A673 (cell line): ENCODE measurements at regions not wholly inside any gene's neighbourhood (a gene's known extent, or its start where the extent isn't known, plus 50 kb on each side); places are given as distances from the start of the nearest gene placed in this dataset.

Source experiments
- BruUV-seq: library from RNA; stranded (reverse); fragments of 400-500 nt; replicated peaks from 2 replicates; lab custom pipeline; 2021; lab: Mats Ljungman, UMichigan
- CTCF ChIA-PET: fragments of 300-600 bp; sonication (Branson Sonifier 250); formaldehyde crosslinking; loops from one replicate; lab custom pipeline; 2022; ENCODE audit warnings: antibody characterized with exemption; lab: Charles Lee
- POLR2A ChIA-PET: fragments of 300-600 bp; sonication (Branson Sonifier 250); formaldehyde crosslinking; loops from one replicate; lab custom pipeline; 2022; ENCODE audit warnings: antibody characterized with exemption; ENCODE audit not compliant: low non-redundant PET; lab: Charles Lee
- DNase-seq: peaks from one replicate; pipeline ENCODE4 v3.0.0-alpha.2; 2015; ENCODE audit warnings: low spot score
- H3K27ac ChIP-seq: fragments of 200-600 bp; sonication (generic); 2 replicates; pipeline ENCODE4 v1.5.1; 2016; ENCODE audit warnings: mixed run types, low read depth, mild to moderate bottlenecking, mixed read lengths, antibody characterized with exemption, low read length; ENCODE audit not compliant: poor library complexity, severe bottlenecking
- H3K27me3 ChIP-seq: fragments of 200-600 bp; sonication (generic); replicated peaks from 2 replicates; pipeline ENCODE4 v1.6.1; 2017; ENCODE audit warnings: mixed run types, low read depth, mild to moderate bottlenecking, mixed read lengths, antibody characterized with exemption, low read length; ENCODE audit not compliant: insufficient read depth, poor library complexity
- H3K36me3 ChIP-seq: fragments of 200-600 bp; sonication (generic); 2 replicates; pipeline ENCODE4 v1.6.1; 2016; ENCODE audit warnings: mixed run types, mild to moderate bottlenecking, mixed read lengths, antibody characterized with exemption, low read length; ENCODE audit not compliant: insufficient read depth, poor library complexity, severe bottlenecking
- H3K4me1 ChIP-seq: fragments of 200-600 bp; sonication (generic); 2 replicates; pipeline ENCODE4 v1.6.1; 2017; ENCODE audit warnings: mixed run types, mild to moderate bottlenecking, mixed read lengths, antibody characterized with exemption, low read length; ENCODE audit not compliant: insufficient read depth, poor library complexity, severe bottlenecking
- H3K4me3 ChIP-seq: fragments of 200-600 bp; sonication (generic); 2 replicates; pipeline ENCODE4 v1.5.1; 2016; ENCODE audit warnings: low read depth, mixed run types, mild to moderate bottlenecking, mixed read lengths, low read length; ENCODE audit not compliant: poor library complexity, severe bottlenecking
- H3K9me3 ChIP-seq: fragments of 200-600 bp; sonication (generic); 2 replicates; pipeline ENCODE4 v1.6.1; 2016; ENCODE audit warnings: mixed run types, low read depth, mild to moderate bottlenecking, mixed read lengths, antibody characterized with exemption, low read length; ENCODE audit not compliant: poor library complexity, severe bottlenecking
- EZH2 ChIP-seq: fragments of 200-600 bp; sonication (generic); IDR thresholded peaks from 2 replicates; pipeline ENCODE4 v1.6.1; 2017; ENCODE audit warnings: borderline replicate concordance, low read depth, mild to moderate bottlenecking, mixed read lengths, antibody characterized with exemption, low read length; ENCODE audit not compliant: poor library complexity, severe bottlenecking
- intact Hi-C: fragments of 100-400 bp; cut with micrococcal nuclease; formaldehyde crosslinking; loops from one replicate; pipeline ENCODE4 v1.10.0; 2022; ENCODE audit not compliant: unreplicated experiment
- TF ChIP-seq, protein P1 (sequence below): fragments of 300-800, 200-600 bp; sonication (generic); conservative IDR thresholded peaks from 2 replicates; pipeline ENCODE4 v1.5.1; 2017; ENCODE audit warnings: low read depth, mild to moderate bottlenecking, antibody characterized with exemption, low read length, moderate library complexity, mixed read lengths

- Histone ChIP-seq H3K4me3 (no peak overlapping the region), H3K27ac (no peak overlapping the region), H3K36me3 (no peaks in the 10 kb centered on the region), H3K4me1 (no peaks in the 10 kb centered on the region), H3K27me3 (no peaks in the 10 kb centered on the region), H3K9me3 (no peaks in the 10 kb centered on the region)
- ChIA-PET POLR2A (no interaction called here), CTCF (no interaction called here)
- no peak for TF ChIP-seq EZH2
- TF ChIP-seq, protein P1, sequence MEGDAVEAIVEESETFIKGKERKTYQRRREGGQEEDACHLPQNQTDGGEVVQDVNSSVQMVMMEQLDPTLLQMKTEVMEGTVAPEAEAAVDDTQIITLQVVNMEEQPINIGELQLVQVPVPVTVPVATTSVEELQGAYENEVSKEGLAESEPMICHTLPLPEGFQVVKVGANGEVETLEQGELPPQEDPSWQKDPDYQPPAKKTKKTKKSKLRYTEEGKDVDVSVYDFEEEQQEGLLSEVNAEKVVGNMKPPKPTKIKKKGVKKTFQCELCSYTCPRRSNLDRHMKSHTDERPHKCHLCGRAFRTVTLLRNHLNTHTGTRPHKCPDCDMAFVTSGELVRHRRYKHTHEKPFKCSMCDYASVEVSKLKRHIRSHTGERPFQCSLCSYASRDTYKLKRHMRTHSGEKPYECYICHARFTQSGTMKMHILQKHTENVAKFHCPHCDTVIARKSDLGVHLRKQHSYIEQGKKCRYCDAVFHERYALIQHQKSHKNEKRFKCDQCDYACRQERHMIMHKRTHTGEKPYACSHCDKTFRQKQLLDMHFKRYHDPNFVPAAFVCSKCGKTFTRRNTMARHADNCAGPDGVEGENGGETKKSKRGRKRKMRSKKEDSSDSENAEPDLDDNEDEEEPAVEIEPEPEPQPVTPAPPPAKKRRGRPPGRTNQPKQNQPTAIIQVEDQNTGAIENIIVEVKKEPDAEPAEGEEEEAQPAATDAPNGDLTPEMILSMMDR = no peak
- intact Hi-C loops = no loop called here
- BruUV-seq = no TSS peak
- DNase-seq = no peak
Observed at GRCh38 chr1:55654750-55655149, 439.6 kb upstream of the USP24 start.

DNA sequence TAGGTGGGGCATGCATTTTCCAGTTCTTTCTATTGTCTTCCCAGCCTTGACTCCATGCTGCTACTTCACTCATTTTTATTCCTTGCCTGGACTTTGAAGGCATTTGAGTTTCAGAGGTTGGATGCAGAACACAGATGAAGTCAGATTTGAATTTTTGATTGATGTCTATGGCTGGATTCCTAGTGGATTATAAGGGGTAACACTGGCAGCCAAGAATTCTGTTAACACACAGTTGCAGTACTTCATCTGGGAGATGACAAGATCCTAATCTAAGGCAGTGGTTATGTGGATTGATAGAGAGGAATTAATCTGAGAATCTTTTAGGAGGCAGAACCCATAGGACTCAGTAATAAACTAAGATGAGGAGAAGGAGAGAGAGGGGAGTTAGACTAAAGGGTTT is 439.0 kb upstream of the USP24 start:
- CTCF ChIA-PET = no interaction called here

DNA sequence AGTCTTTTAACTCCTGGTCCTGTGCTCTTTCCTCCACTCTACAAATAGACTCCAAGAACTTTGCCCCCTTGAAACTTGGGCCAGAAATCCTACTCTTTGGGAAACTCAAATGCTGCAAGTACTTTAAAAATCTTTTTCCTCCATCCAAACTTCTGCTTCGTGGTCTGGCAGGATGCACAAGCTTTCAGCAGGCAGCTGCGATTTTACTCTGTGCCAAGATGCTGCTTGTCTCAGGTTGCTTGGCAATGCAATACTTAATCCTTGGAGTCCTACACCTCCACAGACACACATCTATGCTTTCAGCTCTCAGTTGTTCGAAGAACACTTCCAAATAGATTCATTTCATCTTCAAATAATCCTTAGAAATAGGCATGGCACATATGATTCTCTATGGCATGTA is 435.3 kb upstream of the USP24 start:
- no peak for DNase-seq
- CTCF ChIA-PET = no interaction called here
- no peaks in the 10 kb centered on the region for H3K27me3 ChIP-seq
- no peaks in the 10 kb centered on the region for H3K4me1 ChIP-seq
- no TSS peak for BruUV-seq
- POLR2A ChIA-PET = no interaction called here
- H3K27ac ChIP-seq = no peak overlapping the region
- H3K9me3 ChIP-seq = no peaks in the 10 kb centered on the region
- TF ChIP-seq EZH2 = no peak
- TF ChIP-seq, protein P1 = no peak
- intact Hi-C loops = no loop called here
- H3K36me3 ChIP-seq = no peaks in the 10 kb centered on the region
- H3K4me3 ChIP-seq = no peak overlapping the region

More for the DNA sequence above, 439.0 kb upstream of the USP24 start:
- Histone ChIP-seq H3K27me3 (no peaks in the 10 kb centered on the region), H3K4me3 (no peak overlapping the region), H3K27ac (no peak overlapping the region), H3K4me1 (no peaks in the 10 kb centered on the region), H3K9me3 (no peaks in the 10 kb centered on the region), H3K36me3 (no peaks in the 10 kb centered on the region)
- POLR2A ChIA-PET = no interaction called here
- BruUV-seq = no TSS peak
- DNase-seq = no peak
- no peak for TF ChIP-seq EZH2
- TF ChIP-seq, protein P1 = no peak
- intact Hi-C loops = no loop called here
